Stimulated activated CD8-positive, alpha-beta memory T cell treated with anti-CD3 and anti-CD28 coated beads, Interleukin-4, amount 100 ng/mL, for 4 hours (primary cell): ENCODE measurements at regions not wholly inside any gene's neighbourhood (a gene's known extent, or its start where the extent isn't known, plus 50 kb on each side); places are given as distances from the start of the nearest gene placed in this dataset.

Experiments used
- DNase-seq, 2 donors: peaks; one replicate each; pipeline ENCODE4 v3.0.0-alpha.2; 2020; ENCODE audit warnings: low read depth in 2 of 2, low spot score in 1 of 2

DNA sequence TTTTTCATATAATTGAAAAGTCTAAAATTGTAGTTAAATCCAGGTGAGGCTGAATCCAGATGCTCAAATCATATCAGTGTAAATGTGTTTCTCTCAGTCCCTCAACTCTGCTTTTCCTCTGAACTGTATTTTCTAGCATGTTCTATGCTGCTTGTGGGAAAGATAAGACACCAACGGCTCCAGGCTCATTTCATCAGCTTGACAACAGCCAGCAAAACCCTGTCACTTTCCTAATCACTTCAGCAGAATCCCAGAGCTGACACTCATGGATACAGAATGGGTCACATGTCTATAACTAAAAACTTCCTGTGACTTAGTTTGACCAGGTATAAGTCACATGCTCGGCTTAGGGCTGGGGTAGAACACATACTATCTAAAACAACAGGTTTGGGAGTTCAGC, 179.4 kb upstream of the ADRA1B start:
- DNase-seq: no peak

DNA sequence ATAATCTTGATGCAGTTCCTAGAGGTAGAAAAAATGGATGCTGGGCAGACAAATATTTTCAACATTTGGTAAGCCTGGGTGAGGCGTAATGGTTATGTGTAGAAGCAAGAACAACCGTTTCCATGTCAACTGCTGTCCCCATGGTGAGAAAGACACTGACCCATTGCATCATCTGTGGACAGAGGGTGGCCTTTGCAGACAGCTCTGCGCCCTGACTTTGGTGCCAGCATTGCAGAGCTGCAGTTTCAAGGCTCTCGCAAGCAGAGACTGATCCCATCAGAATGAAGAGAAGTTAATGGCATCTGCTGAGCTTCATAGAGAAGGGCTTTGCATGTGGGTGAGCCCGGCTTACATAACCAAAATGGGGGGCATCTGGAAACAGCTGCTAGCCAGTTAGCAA, 179.0 kb upstream of the ADRA1B start:
- DNase-seq: no peak

DNA sequence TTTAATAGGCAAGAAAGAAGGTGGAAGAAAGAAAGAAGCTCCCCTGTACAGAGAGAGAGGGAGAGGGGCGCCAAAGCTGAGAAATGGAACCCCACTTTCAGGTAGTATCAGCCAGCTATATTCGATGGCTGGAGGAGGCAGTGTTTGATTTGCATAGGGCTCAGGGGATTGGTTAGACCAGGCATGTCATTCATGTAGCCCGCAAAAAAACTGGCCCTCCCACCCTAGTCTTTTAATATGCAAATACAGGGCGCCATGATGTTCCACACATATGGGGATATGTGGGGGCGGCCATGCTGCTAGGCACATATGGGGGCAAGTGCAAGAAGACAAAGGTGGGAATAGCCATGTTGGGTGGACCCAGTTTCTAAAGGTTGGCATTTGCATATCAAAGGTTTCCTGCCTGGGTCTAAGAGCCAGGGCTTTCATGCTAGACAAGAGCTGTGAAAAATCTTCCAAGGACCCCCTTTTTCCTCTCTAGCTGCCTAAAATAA, 174.4 kb upstream of the ADRA1B start:
- no peak for DNase-seq

DNA sequence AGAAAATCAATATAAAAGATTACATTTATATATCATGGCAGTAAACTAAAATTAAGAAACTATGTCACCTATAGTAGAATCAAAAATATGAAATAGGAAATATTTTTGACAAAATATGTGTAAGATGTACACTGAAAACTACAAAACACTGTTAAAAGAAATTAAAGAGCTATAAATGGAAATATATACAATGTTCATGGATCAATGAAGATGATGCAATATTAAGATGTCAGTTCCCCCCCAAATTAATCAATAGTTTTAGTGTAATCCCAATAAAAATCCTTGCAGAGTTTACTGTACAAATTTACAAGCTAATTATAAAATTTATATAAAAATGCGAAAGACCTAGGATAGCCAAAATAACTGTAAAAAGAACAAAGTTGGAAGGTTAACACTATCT, 173.0 kb upstream of the ADRA1B start:
- no peak for DNase-seq

DNA sequence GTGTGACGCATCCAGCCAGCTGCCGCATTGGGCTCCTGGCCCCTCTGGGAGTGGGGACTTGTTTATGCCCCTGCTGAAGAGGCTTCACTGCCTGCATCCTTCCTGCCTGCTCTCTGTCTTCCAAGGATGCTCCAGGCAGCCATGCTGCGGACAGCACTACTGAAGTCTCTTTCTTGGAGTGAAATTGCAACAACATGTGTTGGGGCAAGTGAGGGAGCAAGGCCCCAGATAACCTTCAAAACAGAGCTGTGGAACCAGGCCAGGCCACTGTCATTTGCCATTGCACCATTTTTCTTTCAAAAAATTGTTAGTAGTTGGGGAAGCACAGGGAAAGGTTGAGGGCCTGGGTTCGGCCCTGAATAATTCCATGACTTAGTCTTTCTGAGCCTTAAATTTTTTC, 169.6 kb upstream of the ADRA1B start:
- no peak for DNase-seq

DNA sequence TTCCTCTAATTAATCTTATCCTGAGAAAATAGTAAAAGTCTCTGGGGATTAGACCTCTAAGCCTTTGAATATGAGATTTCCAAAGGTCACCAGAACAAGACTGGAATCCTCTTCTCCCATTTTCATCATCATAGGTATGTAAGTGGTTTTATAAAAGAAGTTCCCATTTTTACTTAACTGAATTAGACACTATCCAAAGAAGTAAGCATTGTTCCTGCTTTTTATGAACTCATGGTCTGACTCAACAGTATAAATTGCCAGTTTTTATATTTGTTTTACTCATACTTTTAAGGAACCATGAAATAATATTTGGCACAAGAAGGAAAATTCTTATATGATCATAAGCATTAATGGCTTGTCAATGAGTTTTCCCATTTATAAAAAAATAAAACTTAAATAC, 167.1 kb upstream of the ADRA1B start:
- DNase-seq: no peak

DNA sequence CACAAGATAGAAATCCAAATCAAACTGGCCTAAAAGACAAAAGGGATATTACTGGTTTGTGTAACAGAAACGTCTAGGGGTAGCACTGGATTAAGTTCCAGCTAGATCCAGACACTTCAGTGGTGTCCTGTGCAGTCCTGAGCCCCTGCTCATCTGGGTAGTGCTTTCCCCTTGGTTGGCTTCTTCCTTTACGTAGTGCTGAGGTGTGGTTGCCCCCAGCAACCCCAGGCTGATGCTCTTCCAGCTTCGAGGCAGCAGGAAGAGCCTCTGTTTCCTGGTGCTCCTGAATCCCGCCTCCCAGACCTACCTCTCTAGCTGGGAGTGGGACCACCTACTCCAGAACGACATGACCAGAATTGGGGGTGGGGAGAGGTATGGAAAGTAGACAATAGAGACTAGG, 166.1 kb upstream of the ADRA1B start:
- DNase-seq: no peak

DNA sequence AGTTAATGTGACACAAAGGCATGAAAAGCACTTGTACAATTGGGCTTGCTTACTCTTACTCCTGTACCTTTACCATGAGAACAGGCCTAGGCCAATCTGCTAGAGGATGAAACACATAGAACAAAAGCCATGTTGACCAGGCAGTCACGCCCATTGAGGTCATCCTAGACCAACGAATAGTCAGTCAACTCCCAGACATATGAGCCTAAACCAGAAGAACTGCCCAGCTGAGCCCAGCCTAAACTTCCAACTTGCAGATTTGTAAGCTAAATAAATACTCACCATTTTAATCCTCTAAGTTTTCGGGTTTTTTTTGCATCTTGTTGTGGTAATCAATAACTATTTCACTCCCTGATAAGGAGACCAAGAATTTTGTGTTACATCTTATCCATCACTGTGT, 164.8 kb upstream of the ADRA1B start:
- no peak for DNase-seq

DNA sequence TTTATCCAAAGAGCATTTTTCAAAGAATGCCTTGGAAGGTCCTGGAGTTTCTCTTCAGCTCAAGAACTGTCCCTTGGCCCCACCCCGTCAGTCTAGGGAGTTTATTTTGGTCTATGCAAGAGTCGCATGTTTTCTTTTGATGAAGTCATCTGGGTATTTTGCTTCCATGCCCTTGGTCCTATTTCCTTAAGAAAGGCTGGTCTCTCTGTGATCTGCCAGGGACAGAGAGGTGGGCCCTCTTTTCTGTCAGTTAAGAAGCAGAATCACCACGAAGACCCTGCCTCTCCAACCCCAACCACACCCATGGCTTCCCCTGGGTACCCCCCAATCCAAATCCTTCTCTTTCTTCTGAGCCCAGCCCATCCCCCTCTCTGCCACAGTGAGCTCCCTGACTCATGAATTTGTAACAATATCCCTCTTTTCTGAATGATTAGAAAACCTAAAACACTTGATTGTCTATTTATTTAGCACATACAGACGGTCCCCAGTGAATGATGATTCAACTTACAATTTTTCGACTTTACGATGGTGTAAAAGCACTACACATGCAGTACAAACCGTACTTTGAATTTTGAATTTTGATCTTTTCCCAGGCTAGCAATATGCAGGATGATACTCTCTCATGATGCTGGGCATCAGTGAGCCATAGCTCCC, 163.5 kb upstream of the ADRA1B start:
- no peak for DNase-seq

DNA sequence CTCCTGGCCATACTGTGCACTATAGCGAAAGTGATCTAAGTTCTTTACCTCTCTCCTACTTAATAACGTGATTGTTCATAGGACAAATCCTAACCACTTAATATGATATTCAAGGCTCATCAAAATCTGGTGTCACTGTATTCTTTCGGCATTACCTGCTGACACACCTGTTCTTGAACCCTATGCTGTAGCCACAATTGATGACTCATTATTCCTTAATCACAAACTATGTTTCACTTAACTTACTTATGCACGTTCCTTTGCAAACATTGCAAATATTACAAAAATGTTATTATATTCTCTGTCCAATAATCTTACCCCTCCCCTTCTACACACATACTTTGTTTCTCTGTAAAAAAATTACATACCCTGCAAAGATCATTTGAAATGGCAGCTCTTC, 158.1 kb upstream of the ADRA1B start:
- no peak for DNase-seq

DNA sequence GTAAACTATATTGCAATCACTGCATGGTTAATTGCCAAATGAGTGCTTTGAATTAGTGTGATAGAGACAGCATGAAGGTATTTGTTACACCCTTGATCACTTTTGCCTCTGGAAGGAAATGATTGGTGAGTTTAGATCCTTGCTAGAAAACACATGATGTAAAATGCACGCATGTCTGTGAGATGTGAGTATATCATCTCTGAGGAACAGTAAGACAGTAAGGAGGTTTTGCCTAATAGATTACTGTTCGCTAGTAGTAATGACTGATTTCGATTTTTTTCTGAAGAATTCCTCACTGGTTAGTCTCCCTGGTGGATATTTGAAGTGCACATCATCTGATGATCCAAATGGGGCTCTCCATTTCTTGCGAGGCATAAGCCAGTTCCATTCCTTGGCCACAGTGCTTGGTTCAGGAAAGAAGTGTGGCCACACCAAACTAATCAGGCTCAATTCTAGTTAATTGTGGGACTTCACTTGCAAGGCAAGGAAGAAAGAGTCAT, 156.4 kb upstream of the ADRA1B start:
- no peak for DNase-seq

DNA sequence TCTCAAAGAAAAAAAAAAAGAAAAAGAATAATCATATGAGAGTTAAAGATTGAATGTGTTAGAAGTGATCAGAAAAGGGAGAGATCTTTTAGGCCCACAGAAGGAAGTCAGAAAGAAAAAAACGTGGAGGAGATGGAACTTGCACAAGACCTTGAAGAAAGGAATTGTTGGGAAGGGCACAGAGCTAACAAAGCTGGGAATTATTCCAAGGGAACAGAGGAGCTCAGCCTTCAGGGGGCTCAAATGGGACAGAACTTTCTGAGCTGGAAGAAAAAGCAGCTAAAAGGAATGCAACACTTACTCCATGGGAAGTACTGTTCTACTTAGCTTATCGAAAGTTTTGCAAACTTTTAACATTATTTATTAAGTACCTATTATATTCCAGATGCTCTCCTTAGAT, 153.4 kb upstream of the ADRA1B start:
- no peak for DNase-seq

DNA sequence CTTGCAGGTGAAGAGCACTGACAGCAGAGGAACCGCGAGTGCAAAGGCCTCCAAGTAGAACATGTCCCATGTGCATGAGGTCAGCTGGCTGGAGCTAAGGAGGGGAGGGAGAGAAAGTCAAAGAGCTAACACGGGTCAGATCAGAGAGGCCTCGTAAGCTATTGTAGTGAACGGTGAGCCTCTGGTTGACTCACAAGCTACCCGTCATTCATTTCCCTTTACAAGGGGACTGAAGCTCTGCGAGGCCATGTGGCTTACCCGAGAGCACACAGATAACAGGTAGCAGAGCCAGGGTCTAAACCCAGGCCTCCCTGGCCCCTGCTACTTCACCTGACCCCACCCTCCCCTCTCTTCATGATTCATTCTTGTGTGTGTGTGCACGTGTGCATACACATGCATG, 152.7 kb upstream of the ADRA1B start:
- no peak for DNase-seq

DNA sequence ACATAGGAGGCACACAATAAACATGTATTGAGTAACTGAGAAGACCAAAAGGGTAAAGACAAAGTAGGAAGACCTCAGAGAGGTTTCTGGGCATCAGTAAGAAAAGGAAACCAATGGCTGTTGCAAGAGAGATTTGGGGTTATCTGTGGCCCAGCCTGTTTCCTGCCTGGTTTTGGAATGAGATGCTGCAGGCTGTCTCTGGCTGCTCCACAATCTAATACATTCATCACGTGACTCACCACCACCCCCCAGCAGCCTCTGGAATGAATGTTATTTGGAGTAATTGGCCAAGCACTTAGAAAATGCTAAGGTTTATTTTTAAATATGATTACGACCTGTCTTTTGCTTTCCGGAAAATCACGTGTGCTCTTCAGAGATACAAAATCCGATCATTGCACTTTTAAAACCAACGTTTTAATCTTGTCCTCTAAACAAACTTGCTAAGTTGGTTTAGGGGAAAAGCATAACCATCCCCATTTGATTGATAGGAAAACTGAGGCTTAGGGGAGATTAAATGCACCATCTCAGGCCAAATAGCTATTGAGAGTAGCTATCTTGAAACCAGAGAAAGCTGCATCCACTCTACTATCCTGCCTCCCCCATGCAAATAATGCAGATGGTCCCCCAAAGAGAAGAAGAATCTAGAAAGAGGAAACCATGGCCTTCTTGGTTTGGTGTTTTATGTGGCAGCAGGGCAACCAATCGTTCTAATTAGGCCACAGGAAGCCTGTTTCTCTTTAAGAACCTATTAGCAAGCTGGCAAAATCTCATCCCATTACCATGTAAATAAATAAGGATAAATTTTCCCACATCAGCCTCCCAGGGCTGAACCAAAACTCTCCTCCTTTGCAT, 151.8 kb upstream of the ADRA1B start:
- no peak for DNase-seq

DNA sequence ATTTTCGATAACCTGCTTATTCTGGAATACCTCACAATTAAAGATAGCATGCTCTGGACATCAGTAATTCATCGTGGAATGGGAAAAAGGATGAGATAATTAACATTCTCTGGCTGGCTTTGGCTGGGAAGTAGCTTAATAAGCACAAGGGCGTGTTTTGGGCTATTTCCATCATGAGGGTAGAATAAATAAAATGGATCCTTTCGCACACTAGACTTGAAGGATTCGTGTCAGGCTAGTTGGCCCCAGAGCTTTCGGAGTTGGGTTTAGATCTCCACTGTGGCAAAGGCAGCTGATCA, 151.2 kb upstream of the ADRA1B start:
- DNase-seq: no peak

DNA sequence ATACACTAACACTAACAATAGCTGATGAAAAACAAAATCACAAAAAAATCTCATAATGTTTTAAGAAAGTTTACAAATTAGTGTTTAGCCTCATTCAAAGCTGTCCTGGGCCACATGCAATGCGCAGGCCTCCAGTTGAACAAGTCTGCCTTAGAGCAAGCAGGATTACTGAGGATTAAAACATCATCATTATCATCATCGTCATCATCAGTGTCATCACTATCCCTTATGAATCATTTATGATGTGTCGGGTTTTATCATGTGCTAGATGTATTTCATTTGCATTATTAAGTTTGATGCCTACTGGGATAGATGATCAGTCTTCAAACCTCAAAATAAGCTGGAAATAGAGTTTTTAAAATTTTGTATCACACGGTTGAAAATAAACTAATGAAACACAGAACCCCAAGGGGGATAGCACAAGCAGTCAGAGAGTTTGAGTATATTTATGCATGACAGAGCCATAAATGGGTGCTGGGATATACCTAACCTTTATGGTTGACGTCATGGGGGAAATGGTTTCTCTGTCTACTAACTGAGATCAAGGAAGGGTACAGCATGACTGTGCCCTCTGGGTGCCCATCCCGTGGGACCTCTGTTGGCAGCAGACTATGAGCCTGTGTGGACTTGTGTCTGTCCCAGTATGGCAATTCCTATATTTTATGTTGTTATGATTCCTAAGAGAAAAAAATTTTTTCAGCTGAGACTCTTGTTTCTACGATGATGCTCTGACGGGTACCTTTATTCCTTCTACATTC, 150.3 kb upstream of the ADRA1B start:
- no peak for DNase-seq

DNA sequence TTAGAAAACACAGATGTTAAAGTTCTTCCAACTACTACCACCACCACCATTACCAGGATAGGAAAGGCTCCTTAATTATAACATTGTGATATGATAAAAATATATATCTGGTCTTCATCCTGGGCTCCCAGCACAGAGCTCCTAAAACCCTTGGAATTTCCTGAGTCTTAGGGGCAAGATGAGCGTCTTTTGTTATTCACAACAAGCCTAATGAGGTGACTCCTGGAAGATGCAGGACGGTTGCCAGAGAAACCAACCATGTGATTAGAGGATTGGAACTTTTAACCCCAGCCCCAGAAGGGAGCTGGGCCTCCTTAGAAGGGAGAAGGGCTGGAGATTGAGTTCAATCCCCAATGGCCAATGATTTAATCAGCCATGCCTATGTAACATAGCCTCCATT, 148.0 kb upstream of the ADRA1B start:
- DNase-seq: no peak

DNA sequence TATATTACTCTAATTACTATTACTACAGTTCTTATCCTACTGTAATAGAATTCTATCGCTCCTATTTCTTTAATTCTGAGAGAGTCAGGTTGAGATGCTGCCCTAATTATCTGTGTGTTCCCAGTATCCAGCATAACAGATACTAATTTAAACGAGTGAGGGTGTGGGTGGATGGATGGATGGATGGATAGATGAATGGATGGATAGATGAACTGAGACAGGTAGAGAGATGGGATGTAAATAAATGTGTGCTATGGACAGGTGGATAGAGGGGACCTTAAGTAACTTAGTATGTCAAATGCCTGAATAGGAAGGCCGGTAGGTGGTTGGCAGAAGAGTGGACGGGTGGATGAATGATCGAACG, 143.6 kb upstream of the ADRA1B start:
- no peak for DNase-seq

DNA sequence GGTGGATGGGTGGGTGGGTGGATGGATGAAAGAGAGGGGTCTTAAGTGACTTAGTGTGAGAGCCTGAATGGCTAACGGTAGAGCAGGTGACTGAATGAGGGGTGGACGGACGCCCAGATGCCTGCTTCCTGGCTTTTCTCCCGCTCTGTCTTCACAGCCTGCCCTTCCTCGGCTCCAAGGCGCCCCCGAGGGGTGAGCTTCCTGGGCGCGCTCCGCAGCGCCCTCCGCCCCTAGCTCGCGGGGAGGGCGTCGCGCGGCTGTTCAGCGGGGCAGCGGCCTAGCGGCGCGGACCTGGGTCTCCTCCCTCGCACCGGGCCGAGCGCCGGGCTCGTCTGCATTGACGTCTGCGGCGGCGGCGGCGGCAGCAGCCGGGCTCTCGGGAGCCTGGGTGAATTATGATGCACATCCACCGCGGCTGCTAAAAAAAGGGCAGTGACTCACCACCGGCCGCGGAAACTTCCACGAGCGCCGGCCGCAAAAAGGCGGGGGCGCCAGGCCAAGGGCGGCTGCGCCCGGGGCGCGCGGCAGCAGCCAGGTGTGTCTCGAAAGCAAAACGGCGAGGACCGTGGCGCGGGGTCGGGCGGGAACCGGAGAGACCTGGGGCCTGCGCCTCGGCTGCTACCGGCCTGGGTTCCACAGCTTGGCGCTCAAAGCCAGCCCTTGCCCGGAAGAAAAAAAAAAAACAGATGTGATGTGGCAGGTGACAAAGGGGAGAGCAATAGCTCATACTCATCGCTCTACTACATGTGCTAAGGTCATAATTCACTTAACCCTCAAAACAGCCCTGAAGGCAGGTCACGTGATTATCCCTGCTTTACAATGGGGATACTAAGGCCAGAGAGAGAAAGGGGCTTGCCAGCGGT, 143.0 kb upstream of the ADRA1B start:
- DNase-seq: peak; percentile 46 to 72

DNA sequence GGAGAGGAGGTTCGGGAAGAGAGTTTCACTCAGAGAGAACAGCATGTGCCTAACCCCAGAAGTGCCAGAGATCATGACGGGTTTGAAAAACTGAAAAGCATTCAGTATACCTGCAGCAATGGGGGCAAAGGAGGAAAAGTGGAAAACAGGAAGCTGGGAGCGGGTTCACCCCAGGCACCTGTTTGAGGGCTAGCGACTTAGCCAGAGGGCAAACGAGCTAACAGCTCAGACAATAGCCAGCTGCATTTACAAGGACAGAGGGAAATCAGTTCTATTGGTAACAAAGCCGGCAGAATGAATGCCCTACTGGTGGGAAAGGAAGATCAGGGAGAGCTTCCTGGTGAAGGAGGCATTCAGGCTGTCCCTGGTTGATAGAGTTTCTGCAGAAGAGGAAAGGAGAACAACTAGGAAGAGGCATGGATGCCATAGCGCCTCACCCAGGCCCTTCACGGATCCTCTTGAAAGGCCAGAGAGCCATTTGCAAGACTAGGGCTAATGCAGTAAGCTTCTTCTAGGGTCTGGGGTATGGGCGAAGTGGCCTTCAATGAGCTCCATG, 141.7 kb upstream of the ADRA1B start:
- DNase-seq: no peak

DNA sequence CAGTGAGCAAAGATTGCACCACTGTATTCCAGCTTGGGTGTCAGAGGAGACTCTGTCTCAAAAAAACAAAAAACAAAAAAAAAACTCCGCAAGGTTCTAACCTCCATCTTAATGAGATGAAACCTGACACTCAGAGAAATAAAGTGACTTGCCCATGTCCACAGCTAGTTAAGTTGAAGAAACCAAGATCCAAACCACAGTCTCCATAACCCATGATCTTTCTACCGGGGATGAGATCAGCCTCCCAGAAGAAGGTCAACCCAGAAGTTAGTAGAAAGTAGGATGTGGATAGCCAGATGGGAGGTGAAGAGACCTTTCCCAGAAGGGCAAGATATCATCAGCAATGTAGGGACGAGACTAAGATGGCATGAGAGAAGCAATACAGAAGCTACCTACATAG, 140.4 kb upstream of the ADRA1B start:
- DNase-seq: no peak
